Heart right ventricle (tissue), 16 donors: ENCODE measurements at regions not wholly inside any gene's neighbourhood (a gene's known extent, or its start where the extent isn't known, plus 50 kb on each side); places are given as distances from the start of the nearest gene placed in this dataset.

Experiments
- ATAC-seq, 8 donors: fragments of 200-7000 bp; cut with Tn5 transposase; one replicate each; pipeline ENCODE4 v1.9.1; 2020; ENCODE audit warnings: mild to moderate bottlenecking in 8 of 8, moderate library complexity in 8 of 8, moderate number of reproducible peaks in 1 of 8
- DNase-seq, 2 donors: peaks; one replicate each; pipeline ENCODE4 v3.0.0-alpha.2; 2020
- H3K27ac ChIP-seq, 10 donors: fragments of 200-600 bp; sonication (generic) in 2 of 10; one replicate each; pipeline versions ENCODE4 v1.5.0 to v1.8.0; 2020 to 2022; ENCODE audit warnings: mild to moderate bottlenecking in 3 of 10
- H3K27me3 ChIP-seq, 7 donors: fragments of 200-600 bp; one replicate each; pipeline ENCODE4 v1.8.0; 2021 to 2022; ENCODE audit warnings: mild to moderate bottlenecking in 2 of 7
- H3K36me3 ChIP-seq, 9 donors: fragments of 200-600 bp; sonication (generic) in 1 of 9; one replicate each; pipeline versions ENCODE4 v1.5.0 to v1.8.0; 2020 to 2022; ENCODE audit warnings: mild to moderate bottlenecking in 2 of 9
- H3K4me1 ChIP-seq, 9 donors: fragments of 200-600 bp; sonication (generic) in 1 of 9; one replicate each; pipeline versions ENCODE4 v1.5.0 to v1.8.0; 2020 to 2022; ENCODE audit warnings: mild to moderate bottlenecking in 4 of 9
- H3K4me3 ChIP-seq, 10 donors: fragments of 200-600 bp; sonication (generic) in 2 of 10; one replicate each; pipeline versions ENCODE4 v1.5.0 to v1.8.0; 2020 to 2022; ENCODE audit warnings: mild to moderate bottlenecking in 7 of 10, moderate library complexity in 2 of 10
- H3K9me3 ChIP-seq, 11 donors: fragments of 200-600 bp in 10 of 11; sonication (generic) in 2 of 11; one replicate each; pipeline versions ENCODE4 v1.5.0 to v1.8.0; 2013 to 2022; ENCODE audit warnings: mild to moderate bottlenecking in 2 of 11, control low read depth in 1 of 11, moderate library complexity in 1 of 11
- CTCF ChIP-seq, 9 donors: fragments of 200-600 bp; sonication (generic) in 2 of 9; IDR thresholded peaks; one replicate each; pipeline versions ENCODE4 v1.5.0 to v1.8.0; 2021 to 2022; ENCODE audit warnings: antibody characterized with exemption in 9 of 9, mild to moderate bottlenecking in 5 of 9, moderate library complexity in 1 of 9
- WGBS, 2 donors: extraction: QIAGEN DNeasy Blood & Tissue Kit; methylation state at CpG; one replicate each; pipeline ENCODE4 v1.1.7; 2013; ENCODE audit warnings: inconsistent platforms in 1 of 2; 5-methylcytosine and 5-hydroxymethylcytosine counted together
- intact Hi-C, 10 donors: fragments of 100-400 bp; cut with DNase I; formaldehyde crosslinking; loops; one replicate each; pipeline versions ENCODE4 v1.11.1 to v1.14.2; 2022
- donor health status: Arrhythmogenic right ventricular cardiomyopathy.
- donor health status: ischemic (EF 13 %, LVEDD 7.1; RV severe dilation, severe dysfunction).
- donor health status: healthy with polysubstance abuse.
- donor health status: DM: no; HTN: yes; CAD: no.
- donor health status: DM: no; HTN: no; CAD: no.
- donor health status: ischemic (EF 25% LVEDD 6.9; RV normal size, moderate dysfunction).
- donor health status: ischemic (EF 25% LVEDD 5.7; RV mildly dilated, moderate dysfunction).
- donor health status: healthy.
- donor health status: DM: yes; HTN: yes; CAD: no.
- donor health status: Ischemic cardiomyopathy.
- donor health status: ischemic (EF 35%, LVEDD 5.7; RV mildly dilated, moderate dysfunction).
- donor health status: nonischemic (EF 11% LVEDD 7.7; RV severe dilation, severe dysfunction).
- donor health status: DM: yes; HTN: yes; CAD: no.
- donor health status: PGD.
- donor health status: ischemic (EF 29% LVEDD 5.4; RV normal size, mild dysfunction).
- donor health status: nonischemic (EF 23%, LVEDD 6.1; RV moderate dilation, normal function).

- DNase-seq, result no peak
- Histone ChIP-seq H3K4me3 (no peak overlapping the region), H3K27ac (no peak overlapping the region), H3K36me3 (no peaks in the 10 kb centered on the region), H3K4me1 (no peaks in the 10 kb centered on the region), H3K27me3 (no peaks in the 10 kb centered on the region), H3K9me3 (peaks cover 0 to 46% (median 0%) of the 10 kb centered on the region in 11 donors)
- no peak for TF ChIP-seq CTCF (IDR thresholded peaks at IDR 0.05)
- intact Hi-C loops, result no loop called here
- no peak for ATAC-seq
Measured at GRCh38 chr1:106185089-106185488, 871.4 kb upstream of the PRMT6 start.

GRCh38 chr1:106189780-106190179, 866.7 kb upstream of the PRMT6 start:
- H3K27me3 ChIP-seq, result no peaks in the 10 kb centered on the region
- no peaks in the 10 kb centered on the region for H3K36me3 ChIP-seq
- intact Hi-C loops, result no loop called here
- no peak for DNase-seq
- H3K4me3 ChIP-seq, result no peak overlapping the region
- H3K27ac ChIP-seq, result no peak overlapping the region
- ATAC-seq, result no peak
- 84 to 88% methylated on average over 2 of the region's 2 CpGs for WGBS, 2 donors
- no peak for TF ChIP-seq CTCF (IDR thresholded peaks at IDR 0.05)
- no peaks in the 10 kb centered on the region for H3K4me1 ChIP-seq
- peaks cover 0 to 73% (median 7%) of the 10 kb centered on the region in 11 donors for H3K9me3 ChIP-seq

- Histone ChIP-seq H3K27ac (no peak overlapping the region), H3K27me3 (no peaks in the 10 kb centered on the region), H3K36me3 (no peaks in the 10 kb centered on the region), H3K9me3 (peaks cover 0 to 71% (median 11%) of the 10 kb centered on the region in 11 donors), H3K4me1 (no peaks in the 10 kb centered on the region), H3K4me3 (no peak overlapping the region)
- TF ChIP-seq CTCF (IDR thresholded peaks at IDR 0.05), result no peak
- no peak for ATAC-seq
- no peak for DNase-seq
- intact Hi-C loops, result no loop called here
Measured at GRCh38 chr1:106194206-106194605, 862.3 kb upstream of the PRMT6 start.

- 92 to 93% methylated on average over 3 of the region's 3 CpGs for WGBS, 2 donors
Measured at GRCh38 chr1:106200711-106201110, 855.8 kb upstream of the PRMT6 start.

More at GRCh38 chr1:106200711-106201110, 855.8 kb upstream of the PRMT6 start:
- intact Hi-C loops, result no loop called here
- Histone ChIP-seq H3K27ac (no peak overlapping the region), H3K4me1 (no peaks in the 10 kb centered on the region), H3K27me3 (no peaks in the 10 kb centered on the region), H3K36me3 (no peaks in the 10 kb centered on the region), H3K4me3 (no peak overlapping the region), H3K9me3 (peaks cover 0 to 13% (median 0%) of the 10 kb centered on the region in 11 donors)
- no peak for DNase-seq
- TF ChIP-seq CTCF (IDR thresholded peaks at IDR 0.05), result no peak
- ATAC-seq, result no peak
